HFFc6 (cell line): ENCODE measurements at regions not wholly inside any gene's neighbourhood (a gene's known extent, or its start where the extent isn't known, plus 50 kb on each side); places are given as distances from the start of the nearest gene placed in this dataset.

Experiments used
- DNase-seq: peaks from one replicate; pipeline ENCODE4 v3.0.0-alpha.2; 2018
- H3K27ac Mint-ChIP-seq: 2 replicates; pipeline ENCODE4 v1.8.0; 2020; ENCODE audit warnings: mild to moderate bottlenecking, mixed read lengths
- H3K27me3 Mint-ChIP-seq: 2 replicates; pipeline ENCODE4 v1.8.0; 2021; ENCODE audit warnings: mild to moderate bottlenecking, moderate library complexity, mixed read lengths; ENCODE audit not compliant: insufficient read depth
- H3K36me3 Mint-ChIP-seq: 2 replicates; pipeline ENCODE4 v1.8.0; 2021; ENCODE audit warnings: low read depth, mixed read lengths
- H3K4me1 Mint-ChIP-seq: 2 replicates; pipeline ENCODE4 v1.8.0; 2020; ENCODE audit warnings: low read depth, mixed read lengths
- H3K4me3 Mint-ChIP-seq: 2 replicates; pipeline ENCODE4 v1.8.0; 2020; ENCODE audit warnings: mild to moderate bottlenecking, moderate library complexity, mixed read lengths
- H3K9me3 Mint-ChIP-seq: 2 replicates; pipeline ENCODE4 v1.8.0; 2020; ENCODE audit warnings: mild to moderate bottlenecking, mixed read lengths
- TF ChIP-seq, protein P1 (sequence below): fragments of 200-600 bp; sonication (generic); IDR thresholded peaks from 2 replicates; pipeline ENCODE4 v1.5.0; 2021; ENCODE audit warnings: antibody characterized with exemption, mild to moderate bottlenecking

- Mint-ChIP-seq H3K27ac (no peak overlapping the region), H3K36me3 (peaks cover 11% of the 10 kb centered on the region; the same call in 1 of the 2 replicates), H3K4me3 (no peak overlapping the region), H3K9me3 (no peaks in the 10 kb centered on the region), H3K27me3 (no peaks in the 10 kb centered on the region; the same call in none of the 2 replicates), H3K4me1 (peaks cover 37% of the 10 kb centered on the region)
- TF ChIP-seq, protein P1, sequence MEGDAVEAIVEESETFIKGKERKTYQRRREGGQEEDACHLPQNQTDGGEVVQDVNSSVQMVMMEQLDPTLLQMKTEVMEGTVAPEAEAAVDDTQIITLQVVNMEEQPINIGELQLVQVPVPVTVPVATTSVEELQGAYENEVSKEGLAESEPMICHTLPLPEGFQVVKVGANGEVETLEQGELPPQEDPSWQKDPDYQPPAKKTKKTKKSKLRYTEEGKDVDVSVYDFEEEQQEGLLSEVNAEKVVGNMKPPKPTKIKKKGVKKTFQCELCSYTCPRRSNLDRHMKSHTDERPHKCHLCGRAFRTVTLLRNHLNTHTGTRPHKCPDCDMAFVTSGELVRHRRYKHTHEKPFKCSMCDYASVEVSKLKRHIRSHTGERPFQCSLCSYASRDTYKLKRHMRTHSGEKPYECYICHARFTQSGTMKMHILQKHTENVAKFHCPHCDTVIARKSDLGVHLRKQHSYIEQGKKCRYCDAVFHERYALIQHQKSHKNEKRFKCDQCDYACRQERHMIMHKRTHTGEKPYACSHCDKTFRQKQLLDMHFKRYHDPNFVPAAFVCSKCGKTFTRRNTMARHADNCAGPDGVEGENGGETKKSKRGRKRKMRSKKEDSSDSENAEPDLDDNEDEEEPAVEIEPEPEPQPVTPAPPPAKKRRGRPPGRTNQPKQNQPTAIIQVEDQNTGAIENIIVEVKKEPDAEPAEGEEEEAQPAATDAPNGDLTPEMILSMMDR, result no peak
- DNase-seq, result no peak
Measured at GRCh38 chr10:78319841-78320240, 286.2 kb downstream of the RPS24 start.

- no peak for DNase-seq
- H3K27ac Mint-ChIP-seq, result no peak overlapping the region
- peaks cover 33% of the 10 kb centered on the region for H3K4me1 Mint-ChIP-seq
- TF ChIP-seq, protein P1, result no peak
- H3K36me3 Mint-ChIP-seq, result peaks cover 11% of the 10 kb centered on the region; the same call in 1 of the 2 replicates
- peaks cover under 1% of the 10 kb centered on the region; the same call in 1 of the 2 replicates for H3K9me3 Mint-ChIP-seq
- H3K4me3 Mint-ChIP-seq, result no peak overlapping the region
- no peaks in the 10 kb centered on the region; the same call in none of the 2 replicates for H3K27me3 Mint-ChIP-seq
Measured at GRCh38 chr10:78320506-78320905, 286.8 kb downstream of the RPS24 start.

- peaks cover 13% of the 10 kb centered on the region for H3K36me3 Mint-ChIP-seq
- H3K27me3 Mint-ChIP-seq, result no peaks in the 10 kb centered on the region; the same call in none of the 2 replicates
Measured at GRCh38 chr10:78321000-78321399, 287.3 kb downstream of the RPS24 start.

GRCh38 chr10:78321500-78321899, 287.8 kb downstream of the RPS24 start:
- Mint-ChIP-seq H3K9me3 (peaks cover 10% of the 10 kb centered on the region), H3K4me1 (peaks cover 23% of the 10 kb centered on the region), H3K27me3 (no peaks in the 10 kb centered on the region; the same call in none of the 2 replicates), H3K27ac (no peak overlapping the region), H3K36me3 (peaks cover 18% of the 10 kb centered on the region), H3K4me3 (no peak overlapping the region)
- TF ChIP-seq, protein P1, result no peak
- DNase-seq, result no peak

More at GRCh38 chr10:78321000-78321399, 287.3 kb downstream of the RPS24 start:
- TF ChIP-seq, protein P1, result no peak
- Mint-ChIP-seq H3K9me3 (peaks cover 5% of the 10 kb centered on the region), H3K4me1 (peaks cover 28% of the 10 kb centered on the region), H3K4me3 (no peak overlapping the region), H3K27ac (no peak overlapping the region)
- DNase-seq, result no peak

GRCh38 chr10:78326372-78326771, 292.7 kb downstream of the RPS24 start:
- peaks cover 3% of the 10 kb centered on the region for H3K27me3 Mint-ChIP-seq
- peaks cover 30% of the 10 kb centered on the region for H3K36me3 Mint-ChIP-seq
- H3K4me3 Mint-ChIP-seq, result no peak overlapping the region
- H3K9me3 Mint-ChIP-seq, result peaks cover 20% of the 10 kb centered on the region
- no peak for DNase-seq
- H3K27ac Mint-ChIP-seq, result no peak overlapping the region
- TF ChIP-seq, protein P1, result no peak
- H3K4me1 Mint-ChIP-seq, result peaks cover 9% of the 10 kb centered on the region
